ENCODE measurements at regions not wholly inside any gene's neighbourhood (a gene's known extent, or its start where the extent isn't known, plus 50 kb on each side); places are given as distances from the start of the nearest gene placed in this dataset.

- no peaks in the 10 kb centered on the region for H3K27me3 ChIP-seq (ENCODE audit: control insufficient read depth in 3 of 3, insufficient read depth in 3 of 3, low read length in 3 of 3)
These were observed 147.6 kb downstream of the SOX9 start for GRCh38 chr17:72268431-72268830.

GRCh38 chr17:72270273-72270924 lies 149.6 kb downstream of the SOX9 start:
- Histone ChIP-seq H3K36me3 (ENCODE audit: control insufficient read depth in 3 of 3, insufficient read depth in 3 of 3, low read length in 3 of 3) (no peaks in the 10 kb centered on the region), H3K4me3 (ENCODE audit: low read length in 3 of 3) (no peak overlapping the region), H3K27me3 (ENCODE audit: control insufficient read depth in 3 of 3, insufficient read depth in 3 of 3, low read length in 3 of 3) (no peaks in the 10 kb centered on the region), H3K9me3 (ENCODE audit: control insufficient read depth in 3 of 3, low read length in 3 of 3) (peaks cover 0 to 2% (median 0%) of the 10 kb centered on the region in 3 donors), H3K4me1 (ENCODE audit: control insufficient read depth in 3 of 3, insufficient read depth in 3 of 3, low read length in 3 of 3) (no peaks in the 10 kb centered on the region), H3K27ac (ENCODE audit: low read depth, low read length) (peak overlapping the region; percentile 8), H3K9ac (ENCODE audit: low read depth in 1 of 3, low read length in 3 of 3) (no peak overlapping the region)

More at GRCh38 chr17:72268431-72268830, 147.6 kb downstream of the SOX9 start:
- H3K4me3 ChIP-seq (ENCODE audit: low read length in 3 of 3): no peak overlapping the region
- H3K4me1 ChIP-seq (ENCODE audit: control insufficient read depth in 3 of 3, insufficient read depth in 3 of 3, low read length in 3 of 3): no peaks in the 10 kb centered on the region
- no peak overlapping the region for H3K27ac ChIP-seq (ENCODE audit: low read depth, low read length)
- no peak overlapping the region for H3K9ac ChIP-seq (ENCODE audit: low read depth in 1 of 3, low read length in 3 of 3)
- no peaks in the 10 kb centered on the region for H3K36me3 ChIP-seq (ENCODE audit: control insufficient read depth in 3 of 3, insufficient read depth in 3 of 3, low read length in 3 of 3)
- H3K9me3 ChIP-seq (ENCODE audit: control insufficient read depth in 3 of 3, low read length in 3 of 3): no peaks in the 10 kb centered on the region

- H3K27ac ChIP-seq (ENCODE audit: low read depth, low read length): no peak overlapping the region
- H3K9ac ChIP-seq (ENCODE audit: low read depth in 1 of 3, low read length in 3 of 3): no peak overlapping the region
- H3K9me3 ChIP-seq (ENCODE audit: control insufficient read depth in 3 of 3, low read length in 3 of 3): peaks cover 0 to 2% (median 0%) of the 10 kb centered on the region in 3 donors
- no peaks in the 10 kb centered on the region for H3K36me3 ChIP-seq (ENCODE audit: control insufficient read depth in 3 of 3, insufficient read depth in 3 of 3, low read length in 3 of 3)
- H3K27me3 ChIP-seq (ENCODE audit: control insufficient read depth in 3 of 3, insufficient read depth in 3 of 3, low read length in 3 of 3): no peaks in the 10 kb centered on the region
- no peaks in the 10 kb centered on the region for H3K4me1 ChIP-seq (ENCODE audit: control insufficient read depth in 3 of 3, insufficient read depth in 3 of 3, low read length in 3 of 3)
- H3K4me3 ChIP-seq (ENCODE audit: low read length in 3 of 3): no peak overlapping the region
These were observed 150.8 kb downstream of the SOX9 start for GRCh38 chr17:72271603-72272002.

- Histone ChIP-seq H3K4me1 (ENCODE audit: control insufficient read depth in 3 of 3, insufficient read depth in 3 of 3, low read length in 3 of 3) (no peaks in the 10 kb centered on the region), H3K36me3 (ENCODE audit: control insufficient read depth in 3 of 3, insufficient read depth in 3 of 3, low read length in 3 of 3) (no peaks in the 10 kb centered on the region), H3K9ac (ENCODE audit: low read depth in 1 of 3, low read length in 3 of 3) (no peak overlapping the region), H3K27ac (ENCODE audit: low read depth, low read length) (no peak overlapping the region), H3K4me3 (ENCODE audit: low read length in 3 of 3) (no peak overlapping the region), H3K9me3 (ENCODE audit: control insufficient read depth in 3 of 3, low read length in 3 of 3) (peaks cover 0 to 2% (median 0%) of the 10 kb centered on the region in 3 donors), H3K27me3 (ENCODE audit: control insufficient read depth in 3 of 3, insufficient read depth in 3 of 3, low read length in 3 of 3) (no peaks in the 10 kb centered on the region)
These were observed 152.7 kb downstream of the SOX9 start for GRCh38 chr17:72273289-72274056.

- H3K9me3 ChIP-seq (ENCODE audit: control insufficient read depth in 3 of 3, low read length in 3 of 3): peaks cover 0 to 2% (median 0%) of the 10 kb centered on the region in 3 donors
- H3K4me3 ChIP-seq (ENCODE audit: low read length in 3 of 3): no peak overlapping the region
- H3K9ac ChIP-seq (ENCODE audit: low read depth in 1 of 3, low read length in 3 of 3): no peak overlapping the region
- no peaks in the 10 kb centered on the region for H3K27me3 ChIP-seq (ENCODE audit: control insufficient read depth in 3 of 3, insufficient read depth in 3 of 3, low read length in 3 of 3)
- no peaks in the 10 kb centered on the region for H3K4me1 ChIP-seq (ENCODE audit: control insufficient read depth in 3 of 3, insufficient read depth in 3 of 3, low read length in 3 of 3)
- H3K36me3 ChIP-seq (ENCODE audit: control insufficient read depth in 3 of 3, insufficient read depth in 3 of 3, low read length in 3 of 3): no peaks in the 10 kb centered on the region
- H3K27ac ChIP-seq (ENCODE audit: low read depth, low read length): no peak overlapping the region
These were observed 153.8 kb downstream of the SOX9 start for GRCh38 chr17:72274614-72275013.

- Histone ChIP-seq H3K9me3 (ENCODE audit: control insufficient read depth in 3 of 3, low read length in 3 of 3) (no peaks in the 10 kb centered on the region), H3K4me3 (ENCODE audit: low read length in 3 of 3) (no peak overlapping the region), H3K36me3 (ENCODE audit: control insufficient read depth in 3 of 3, insufficient read depth in 3 of 3, low read length in 3 of 3) (no peaks in the 10 kb centered on the region), H3K4me1 (ENCODE audit: control insufficient read depth in 3 of 3, insufficient read depth in 3 of 3, low read length in 3 of 3) (no peaks in the 10 kb centered on the region), H3K27me3 (ENCODE audit: control insufficient read depth in 3 of 3, insufficient read depth in 3 of 3, low read length in 3 of 3) (no peaks in the 10 kb centered on the region), H3K9ac (ENCODE audit: low read depth in 1 of 3, low read length in 3 of 3) (no peak overlapping the region), H3K27ac (ENCODE audit: low read depth, low read length) (no peak overlapping the region)
These were observed 160.1 kb downstream of the SOX9 start for GRCh38 chr17:72280881-72281280.

- Histone ChIP-seq H3K36me3 (ENCODE audit: control insufficient read depth in 3 of 3, insufficient read depth in 3 of 3, low read length in 3 of 3) (no peaks in the 10 kb centered on the region), H3K9ac (ENCODE audit: low read depth in 1 of 3, low read length in 3 of 3) (no peak overlapping the region), H3K4me1 (ENCODE audit: control insufficient read depth in 3 of 3, insufficient read depth in 3 of 3, low read length in 3 of 3) (no peaks in the 10 kb centered on the region), H3K27me3 (ENCODE audit: control insufficient read depth in 3 of 3, insufficient read depth in 3 of 3, low read length in 3 of 3) (no peaks in the 10 kb centered on the region), H3K27ac (ENCODE audit: low read depth, low read length) (no peak overlapping the region), H3K4me3 (ENCODE audit: low read length in 3 of 3) (no peak overlapping the region), H3K9me3 (ENCODE audit: control insufficient read depth in 3 of 3, low read length in 3 of 3) (no peaks in the 10 kb centered on the region)
These were observed 161.7 kb downstream of the SOX9 start for GRCh38 chr17:72282439-72283029.

GRCh38 chr17:72284806-72285205 lies 164.0 kb downstream of the SOX9 start:
- Histone ChIP-seq H3K4me1 (ENCODE audit: control insufficient read depth in 3 of 3, insufficient read depth in 3 of 3, low read length in 3 of 3) (no peaks in the 10 kb centered on the region), H3K9me3 (ENCODE audit: control insufficient read depth in 3 of 3, low read length in 3 of 3) (no peaks in the 10 kb centered on the region), H3K27me3 (ENCODE audit: control insufficient read depth in 3 of 3, insufficient read depth in 3 of 3, low read length in 3 of 3) (no peaks in the 10 kb centered on the region), H3K36me3 (ENCODE audit: control insufficient read depth in 3 of 3, insufficient read depth in 3 of 3, low read length in 3 of 3) (no peaks in the 10 kb centered on the region), H3K9ac (ENCODE audit: low read depth in 1 of 3, low read length in 3 of 3) (no peak overlapping the region), H3K4me3 (ENCODE audit: low read length in 3 of 3) (no peak overlapping the region), H3K27ac (ENCODE audit: low read depth, low read length) (no peak overlapping the region)

GRCh38 chr17:72287586-72287985 lies 166.8 kb downstream of the SOX9 start:
- H3K27ac ChIP-seq (ENCODE audit: low read depth, low read length): no peak overlapping the region
- H3K27me3 ChIP-seq (ENCODE audit: control insufficient read depth in 3 of 3, insufficient read depth in 3 of 3, low read length in 3 of 3): no peaks in the 10 kb centered on the region
- H3K4me3 ChIP-seq (ENCODE audit: low read length in 3 of 3): no peak overlapping the region

GRCh38 chr17:72294487-72294893 lies 173.7 kb downstream of the SOX9 start:
- Histone ChIP-seq H3K4me1 (ENCODE audit: control insufficient read depth in 3 of 3, insufficient read depth in 3 of 3, low read length in 3 of 3) (peaks cover 0 to 6% (median 5%) of the 10 kb centered on the region in 3 donors), H3K36me3 (ENCODE audit: control insufficient read depth in 3 of 3, insufficient read depth in 3 of 3, low read length in 3 of 3) (no peaks in the 10 kb centered on the region), H3K4me3 (ENCODE audit: low read length in 3 of 3) (no peak overlapping the region), H3K27me3 (ENCODE audit: control insufficient read depth in 3 of 3, insufficient read depth in 3 of 3, low read length in 3 of 3) (peaks cover 0 to 4% (median 0%) of the 10 kb centered on the region in 3 donors), H3K9ac (ENCODE audit: low read depth in 1 of 3, low read length in 3 of 3) (no peak overlapping the region), H3K9me3 (ENCODE audit: control insufficient read depth in 3 of 3, low read length in 3 of 3) (no peaks in the 10 kb centered on the region), H3K27ac (ENCODE audit: low read depth, low read length) (peak overlapping the region; percentile 10)

More at GRCh38 chr17:72287586-72287985, 166.8 kb downstream of the SOX9 start:
- Histone ChIP-seq H3K9ac (ENCODE audit: low read depth in 1 of 3, low read length in 3 of 3) (no peak overlapping the region), H3K4me1 (ENCODE audit: control insufficient read depth in 3 of 3, insufficient read depth in 3 of 3, low read length in 3 of 3) (no peaks in the 10 kb centered on the region), H3K36me3 (ENCODE audit: control insufficient read depth in 3 of 3, insufficient read depth in 3 of 3, low read length in 3 of 3) (no peaks in the 10 kb centered on the region), H3K9me3 (ENCODE audit: control insufficient read depth in 3 of 3, low read length in 3 of 3) (no peaks in the 10 kb centered on the region)

All from skeletal muscle tissue (tissue), 3 donors.